HG02981 (cell line): ENCODE measurements at regions not wholly inside any gene's neighbourhood (a gene's known extent, or its start where the extent isn't known, plus 50 kb on each side); places are given as distances from the start of the nearest gene placed in this dataset.
"Not testable (repeated sequence)": the region's sequence is repeated elsewhere in the genome, so short reads cannot be mapped to it uniquely, and the experiment has no call there.

ENCODE experiments used
- ATAC-seq: cut with Tn5 transposase; IDR thresholded peaks from one replicate; pipeline ENCODE4 v1.9.1; 2021; ENCODE audit warnings: mild to moderate bottlenecking, moderate library complexity; ENCODE audit not compliant: unreplicated experiment

DNA sequence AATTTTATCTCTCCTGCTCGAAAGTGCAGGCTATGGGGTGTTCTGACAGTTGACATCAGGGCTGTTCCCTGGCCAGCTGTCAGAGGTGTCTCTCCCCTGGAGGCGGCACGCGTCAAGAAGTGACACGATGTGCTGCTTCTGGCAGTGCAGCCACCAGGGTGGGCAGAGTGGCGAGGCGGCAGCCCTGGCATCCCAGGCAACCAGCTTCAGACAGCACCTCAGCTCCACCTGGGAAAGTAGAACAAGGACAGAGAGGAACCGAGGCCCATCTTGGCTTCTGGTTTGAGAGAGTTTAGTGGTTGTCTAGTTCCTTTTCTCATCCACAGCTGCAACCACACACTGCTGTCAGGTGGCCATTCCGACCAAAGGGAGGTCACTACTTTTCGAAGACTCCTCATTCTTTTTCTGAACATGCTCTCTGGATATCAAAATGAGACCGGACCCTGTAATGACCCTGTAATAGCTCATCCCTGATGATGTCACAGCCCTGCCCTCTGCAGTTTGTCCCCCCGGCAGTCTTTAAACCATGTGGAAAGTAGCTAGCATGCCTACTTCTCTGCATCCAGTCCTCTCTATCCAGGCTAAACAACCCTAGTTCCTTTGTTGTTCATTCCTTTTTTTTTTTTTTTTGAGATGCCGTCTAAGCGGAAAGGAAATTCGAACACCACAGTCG is 381.0 kb upstream of the NRP1 start:
- ATAC-seq: no peak

GRCh38 chr10:33712825-33713224 is 378.4 kb upstream of the NRP1 start:
- ATAC-seq: no peak

DNA sequence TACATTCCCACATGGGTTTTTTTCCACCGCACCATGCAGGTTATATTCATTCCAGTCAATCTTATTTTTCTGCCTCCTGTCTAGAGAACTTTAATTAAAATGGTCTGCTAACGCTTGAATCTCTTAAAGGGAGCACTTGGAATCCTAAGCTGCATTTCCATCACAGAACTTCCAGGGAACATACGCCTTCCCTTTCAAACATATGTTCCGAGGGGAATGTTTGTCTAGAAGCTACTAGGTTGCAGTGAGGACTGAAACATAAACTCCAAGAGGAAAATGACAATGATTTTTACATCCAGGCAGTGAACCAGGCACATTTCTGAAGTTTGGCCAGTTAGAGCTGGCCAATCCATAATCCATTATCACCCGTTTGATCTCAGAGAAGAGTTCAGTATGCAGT is 375.5 kb upstream of the NRP1 start:
- ATAC-seq: no peak

DNA sequence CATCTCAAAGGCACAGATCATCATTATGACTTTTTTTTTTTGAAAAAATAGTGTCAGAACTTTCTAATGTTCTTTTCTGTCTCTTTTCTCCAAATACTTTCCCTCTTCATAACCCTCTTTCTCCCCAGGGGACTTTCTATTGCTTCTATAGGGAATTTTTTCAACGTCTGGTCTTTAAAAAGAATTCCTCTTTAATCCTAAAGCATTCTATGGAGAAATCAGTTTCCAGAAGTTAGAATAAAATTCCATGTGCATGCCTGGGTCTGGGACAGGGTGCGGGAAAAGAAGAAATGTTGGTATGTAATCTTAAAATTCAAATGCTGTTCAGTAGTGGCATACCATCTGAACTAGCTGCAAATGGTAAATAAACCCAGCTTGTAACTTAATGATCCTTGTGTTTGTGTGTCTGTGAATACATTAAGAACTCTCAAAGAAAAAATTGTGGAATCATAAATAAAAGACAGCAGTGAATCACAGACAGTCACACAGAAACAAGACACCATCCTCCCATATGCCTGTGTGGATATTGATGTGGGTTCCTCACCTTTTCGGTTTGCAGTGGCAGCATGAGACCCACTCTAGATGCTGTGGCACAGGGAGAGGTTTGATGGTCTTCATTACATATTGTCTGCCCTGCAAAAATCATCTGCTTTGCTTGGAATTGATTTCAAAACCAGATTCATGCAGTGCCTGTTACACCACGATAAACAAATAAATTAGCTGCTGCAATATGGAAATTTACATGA is 374.7 kb upstream of the NRP1 start:
- no peak for ATAC-seq

- no peak for ATAC-seq
Observed at GRCh38 chr10:33708561-33708960, 374.1 kb upstream of the NRP1 start.

- ATAC-seq: no peak
Observed at GRCh38 chr10:33706746-33707145, 372.3 kb upstream of the NRP1 start.

DNA sequence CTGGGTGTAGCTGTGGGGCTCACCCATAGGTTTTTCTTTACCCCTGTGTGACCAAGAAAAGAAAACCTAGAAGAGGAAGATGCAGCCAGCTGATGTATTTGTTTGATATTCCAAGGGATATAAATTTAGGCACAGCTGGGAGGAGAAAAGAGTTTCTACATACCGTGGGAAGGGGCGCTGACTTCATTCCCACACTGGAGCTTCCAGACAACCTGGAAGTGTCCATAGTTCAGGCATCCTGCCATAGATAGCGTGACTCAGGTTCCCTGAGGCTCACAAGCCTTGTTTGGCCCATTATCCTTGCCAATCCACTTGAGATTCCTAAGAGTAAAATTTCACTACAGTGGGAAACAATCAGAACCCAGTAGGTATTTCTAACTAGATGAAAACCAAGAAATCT is 371.7 kb upstream of the NRP1 start:
- ATAC-seq: no peak

DNA sequence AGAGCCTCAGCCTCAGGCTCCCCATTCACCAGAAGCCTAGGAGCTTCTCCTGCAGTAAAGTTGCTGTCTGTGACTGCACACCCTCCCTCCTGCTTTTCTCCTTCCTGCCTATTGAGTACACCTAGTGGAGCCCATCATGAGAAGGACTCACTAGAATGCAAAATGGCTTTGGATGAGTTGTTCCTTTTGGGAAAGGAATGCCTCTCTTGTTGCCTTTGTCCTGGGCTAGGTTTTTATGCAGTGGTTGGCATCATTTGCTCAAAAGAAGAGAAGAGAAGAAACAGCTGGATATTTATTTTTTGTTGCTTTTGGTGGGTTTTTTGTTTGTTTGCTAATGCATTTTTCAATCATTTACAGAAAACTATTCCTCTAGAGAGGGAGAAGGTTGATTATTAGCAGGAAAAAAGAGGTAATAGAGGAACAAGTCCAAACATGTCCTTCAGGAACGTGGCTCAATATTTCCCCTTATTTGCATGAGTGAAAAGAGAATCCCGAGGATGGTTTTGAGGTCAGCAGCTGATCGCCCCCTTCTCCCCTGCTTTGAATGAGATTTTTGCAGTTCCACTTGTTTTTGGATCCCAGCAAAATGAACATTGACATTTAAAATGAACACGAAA is 369.9 kb upstream of the NRP1 start:
- no peak for ATAC-seq

GRCh38 chr10:33703501-33704213 is 369.2 kb upstream of the NRP1 start:
- no peak for ATAC-seq

DNA sequence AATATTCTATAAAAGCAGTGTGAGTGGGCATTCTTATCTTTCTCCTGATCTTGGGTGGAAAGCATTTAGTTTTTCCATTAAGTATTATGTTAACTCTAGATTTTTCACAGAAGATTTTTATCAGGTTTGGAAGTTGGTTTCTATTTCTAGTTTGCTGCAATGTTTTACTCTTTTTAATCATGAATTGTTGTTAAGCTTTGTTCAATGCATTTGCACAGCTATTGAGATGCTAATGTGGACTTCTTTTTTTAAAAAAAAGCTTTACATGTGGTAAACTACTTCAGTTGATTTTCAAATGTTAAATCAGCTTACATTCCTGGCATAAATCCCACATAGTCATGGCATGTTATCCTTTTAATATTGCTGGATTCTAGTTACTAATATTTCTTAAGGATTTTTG is 363.6 kb upstream of the NRP1 start:
- ATAC-seq: no peak

DNA sequence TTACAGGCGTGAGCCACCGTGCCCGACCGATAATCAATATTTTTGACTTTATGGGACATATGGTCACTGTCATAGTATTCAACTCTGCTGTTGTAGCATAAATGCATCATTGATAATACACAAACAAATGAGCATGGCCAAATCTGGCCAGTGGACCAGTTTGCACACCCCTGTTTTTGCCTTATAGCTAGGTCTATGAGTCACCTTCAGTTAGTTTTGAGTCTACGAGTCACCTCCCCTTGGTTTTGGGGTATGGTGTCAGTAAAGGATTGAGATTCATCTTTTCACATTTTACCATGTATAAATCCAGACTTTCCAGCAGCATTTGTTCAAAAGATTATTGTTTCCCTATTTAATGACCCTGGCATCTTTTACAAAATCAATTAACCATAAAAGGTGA is 362.5 kb upstream of the NRP1 start:
- no peak for ATAC-seq

- ATAC-seq: no peak
Observed at GRCh38 chr10:33695536-33695935, 361.1 kb upstream of the NRP1 start.

GRCh38 chr10:33690536-33690935 is 356.1 kb upstream of the NRP1 start:
- not testable (repeated sequence) for ATAC-seq

DNA sequence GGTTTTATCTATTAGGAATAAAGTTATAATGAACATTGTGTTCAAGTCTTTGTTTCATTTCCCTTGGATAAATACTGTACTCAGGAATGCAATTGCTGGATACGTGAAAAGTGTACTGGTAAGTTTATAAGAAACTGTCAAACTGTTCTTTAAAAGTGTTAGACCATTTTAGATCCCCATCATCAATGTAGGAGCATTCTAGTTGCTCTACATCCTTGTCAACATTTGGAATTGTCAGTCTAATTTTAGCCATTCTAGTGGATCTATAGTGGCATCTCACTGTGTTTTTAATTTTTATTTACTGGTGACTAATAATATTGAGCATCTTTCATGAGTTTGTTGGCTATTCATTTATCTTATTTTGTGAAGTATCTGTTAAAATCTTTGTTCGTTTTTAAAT is 354.0 kb upstream of the NRP1 start:
- no peak for ATAC-seq

- no peak for ATAC-seq
Observed at GRCh38 chr10:33684211-33684611, 349.7 kb upstream of the NRP1 start.

- no peak for ATAC-seq
Observed at GRCh38 chr10:33681595-33681994, 347.1 kb upstream of the NRP1 start.

- ATAC-seq: no peak
Observed at GRCh38 chr10:33680036-33680435, 345.6 kb upstream of the NRP1 start.

DNA sequence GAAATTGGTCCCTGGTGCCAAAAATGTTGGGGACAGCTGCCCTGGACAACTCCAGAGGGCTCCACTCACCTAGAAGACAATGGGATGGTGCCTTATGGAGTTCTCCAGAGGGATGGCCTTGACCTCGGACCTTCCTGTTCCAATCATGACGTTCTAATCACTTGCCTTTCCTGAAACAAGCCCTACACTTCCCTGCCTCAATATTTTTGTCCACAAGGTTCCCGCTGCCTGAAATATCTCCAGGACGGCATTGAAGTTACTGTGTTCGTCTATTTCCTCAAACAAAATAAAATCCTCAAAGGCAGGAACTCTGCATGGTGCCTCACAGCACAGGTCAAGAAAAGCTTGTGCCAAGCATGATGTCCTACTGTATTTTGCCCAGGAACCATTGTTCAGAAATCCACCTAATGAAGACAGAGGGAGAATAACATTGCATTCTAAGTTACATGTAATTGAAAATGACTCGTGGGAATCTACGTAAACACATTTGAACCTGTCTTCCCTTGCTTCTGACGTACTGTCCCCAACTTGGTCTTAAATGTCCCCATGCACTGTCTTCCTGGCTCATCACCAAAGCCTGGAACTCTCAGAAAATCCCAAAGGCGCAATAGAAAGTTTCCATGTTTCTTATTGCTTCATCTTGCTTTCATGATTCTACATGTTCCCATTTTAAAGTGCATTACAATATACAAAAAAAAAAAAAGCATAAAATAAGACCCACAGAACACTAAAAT is 342.3 kb upstream of the NRP1 start:
- no peak for ATAC-seq

DNA sequence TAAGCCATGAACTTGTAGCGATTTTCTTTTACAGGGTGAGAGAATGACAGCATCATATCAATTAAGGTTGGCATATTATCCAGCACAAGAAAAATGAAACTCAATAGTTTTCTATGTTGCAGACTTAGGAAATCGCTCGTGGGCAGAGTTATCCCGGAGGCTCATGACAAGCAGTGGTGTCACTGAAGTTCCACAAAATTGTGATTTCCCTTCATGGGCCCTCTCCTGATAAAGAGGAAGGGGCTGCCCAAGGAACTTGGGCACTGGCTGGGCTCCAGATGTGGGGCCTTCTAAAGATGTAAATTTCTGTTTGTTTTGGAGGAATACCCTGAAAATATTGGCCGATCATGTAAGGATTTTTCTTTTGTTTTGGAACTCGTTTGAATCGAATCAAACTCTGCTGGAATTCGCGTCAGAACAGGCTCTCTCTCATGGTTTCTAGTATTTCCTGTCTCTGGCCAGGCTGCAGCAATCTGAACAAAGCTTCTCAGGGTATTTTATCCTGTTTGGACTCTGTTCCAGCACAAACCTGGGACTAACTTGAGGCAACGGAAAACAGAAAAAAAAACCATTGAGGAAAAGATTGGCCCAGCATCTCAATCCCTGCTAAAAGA is 340.6 kb upstream of the NRP1 start:
- no peak for ATAC-seq

DNA sequence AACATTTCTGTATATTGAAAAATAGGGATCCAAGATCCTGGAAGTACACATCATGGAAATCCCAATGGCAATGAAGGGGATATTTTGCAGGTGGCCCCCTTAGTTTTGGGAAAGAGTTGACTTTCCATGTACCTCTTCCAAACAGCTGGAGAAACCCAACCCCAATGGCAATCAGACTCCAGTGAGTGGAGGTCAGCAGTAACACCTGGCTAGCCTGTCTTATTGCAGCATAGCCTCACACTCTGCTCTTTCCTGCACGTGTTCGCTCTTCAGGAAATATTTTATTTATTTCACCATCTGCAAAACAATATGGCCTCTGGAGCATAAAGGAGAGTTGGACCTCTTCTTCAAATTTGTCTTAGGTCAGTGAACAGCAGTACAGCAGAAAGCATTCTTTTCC is 340.0 kb upstream of the NRP1 start:
- no peak for ATAC-seq
